SU-DHL-6 (cell line): ENCODE measurements at regions not wholly inside any gene's neighbourhood (a gene's known extent, or its start where the extent isn't known, plus 50 kb on each side); places are given as distances from the start of the nearest gene placed in this dataset.

Experiments used
- H2AFZ ChIP-seq: fragments of 200-600 bp; sonication (generic); 2 replicates; pipeline ENCODE4 v1.6.1; 2014; ENCODE audit warnings: low read depth, mild to moderate bottlenecking, moderate library complexity, mixed read lengths, antibody characterized with exemption, low read length; ENCODE audit not compliant: severe bottlenecking
- H3F3A ChIP-seq: fragments of 200-600 bp; shearing (Covaris generic); 2 replicates; pipeline ENCODE4 v1.6.0; 2016; ENCODE audit warnings: antibody characterized with exemption, mild to moderate bottlenecking; ENCODE audit not compliant: insufficient read depth
- H3K27ac ChIP-seq: fragments of 200-600 bp; sonication (generic); 2 replicates; pipeline ENCODE4 v1.5.1; 2016; ENCODE audit warnings: low read depth, mild to moderate bottlenecking, low read length, moderate library complexity, mixed read lengths
- H3K27me3 ChIP-seq: fragments of 200-600 bp; sonication (generic), shearing (Covaris generic); 2 replicates; pipeline ENCODE4 v1.6.0; 2014; ENCODE audit warnings: mild to moderate bottlenecking, low read length
- H3K36me3 ChIP-seq: fragments of 200-600 bp; sonication (generic); 2 replicates; pipeline ENCODE4 v1.6.1; 2014; ENCODE audit warnings: mild to moderate bottlenecking, low read length, mixed read lengths
- H3K4me2 ChIP-seq: fragments of 300-600, 200-600 bp; shearing (Covaris generic), sonication (generic); 2 replicates; pipeline ENCODE4 v1.6.0; 2014; ENCODE audit warnings: low read length, low read depth, mild to moderate bottlenecking; ENCODE audit not compliant: poor library complexity, severe bottlenecking
- H3K4me3 ChIP-seq: fragments of 200-600 bp; sonication (generic); 2 replicates; pipeline ENCODE4 v1.5.1; 2014; ENCODE audit warnings: antibody characterized with exemption, low read length, mild to moderate bottlenecking, mixed read lengths; ENCODE audit not compliant: insufficient read depth, poor library complexity, severe bottlenecking
- H3K79me2 ChIP-seq: fragments of 200-600 bp; sonication (generic); 2 replicates; pipeline ENCODE4 v1.6.1; 2014; ENCODE audit warnings: mild to moderate bottlenecking, low read length, moderate library complexity; ENCODE audit not compliant: insufficient read depth
- H3K9ac ChIP-seq: fragments of 200-600 bp; sonication (generic); 2 replicates; pipeline ENCODE4 v1.7.0; 2014; ENCODE audit warnings: mild to moderate bottlenecking, low read length
- H3K9me2 ChIP-seq: fragments of 200-600 bp; sonication (generic); replicated peaks from 2 replicates; pipeline ENCODE4 v1.6.1; 2014; ENCODE audit warnings: low read length; ENCODE audit not compliant: insufficient read depth
- H3K9me3 ChIP-seq: fragments of 200-600 bp; sonication (generic); 2 replicates; pipeline ENCODE4 v1.6.1; 2014; ENCODE audit warnings: low read length, mixed read lengths; ENCODE audit not compliant: insufficient read depth
- H4K20me1 ChIP-seq: fragments of 200-600 bp; sonication (generic); 2 replicates; pipeline ENCODE4 v1.6.1; 2014; ENCODE audit warnings: low read depth, mild to moderate bottlenecking, antibody characterized with exemption, low read length, moderate library complexity, mixed read lengths
- CTCF ChIP-seq: fragments of 200-600 bp; sonication (generic); IDR thresholded peaks from one replicate; pipeline ENCODE4 v1.5.1; 2017; ENCODE audit warnings: antibody characterized with exemption, mild to moderate bottlenecking, low read length, moderate library complexity; ENCODE audit not compliant: insufficient read depth, poor library complexity, severe bottlenecking
- EZH2phosphoT487 ChIP-seq: fragments of 200-600 bp; sonication (generic), shearing (Covaris generic); conservative IDR thresholded peaks from 2 replicates; pipeline ENCODE4 v1.6.1; 2018; ENCODE audit warnings: mild to moderate bottlenecking, antibody characterized with exemption, low read length, moderate library complexity, mixed read lengths

- Histone ChIP-seq H3K79me2 (no peaks in the 10 kb centered on the region), H3K9me3 (no peaks in the 10 kb centered on the region), H3K4me3 (no peak overlapping the region), H3K4me2 (no peak overlapping the region), H3K9me2 (no peaks in the 10 kb centered on the region), H4K20me1 (no peaks in the 10 kb centered on the region), H3K27ac (no peak overlapping the region), H3K36me3 (no peaks in the 10 kb centered on the region), H3F3A (no peaks in the 10 kb centered on the region), H3K9ac (no peak overlapping the region), H2AFZ (no peak overlapping the region), H3K27me3 (no peaks in the 10 kb centered on the region)
- TF ChIP-seq EZH2phosphoT487: no peak
- TF ChIP-seq CTCF: no peak
Measured at GRCh38 chr7:98475352-98475751, 74.5 kb upstream of the BAIAP2L1 start.

DNA sequence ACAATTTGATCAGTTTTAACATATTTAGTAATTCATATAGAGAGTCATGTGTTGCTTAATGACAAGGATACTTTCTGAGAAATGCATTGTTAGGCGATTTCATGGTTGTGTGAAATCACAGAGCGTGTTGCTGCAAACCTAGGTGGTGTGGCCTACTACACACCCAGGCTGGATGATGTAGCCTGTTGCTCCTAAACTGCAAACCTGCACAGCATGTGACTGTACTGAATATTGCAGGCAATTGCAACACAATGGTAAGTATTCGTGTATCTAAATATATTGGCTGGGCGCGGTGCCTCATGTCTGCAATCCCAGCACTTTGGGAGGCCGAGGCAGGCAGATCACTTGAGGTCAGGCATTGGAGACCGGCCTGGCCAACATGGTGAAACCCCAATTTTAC, 73.7 kb upstream of the BAIAP2L1 start:
- Histone ChIP-seq H3K4me3 (no peak overlapping the region), H3F3A (no peaks in the 10 kb centered on the region), H3K27ac (no peak overlapping the region), H4K20me1 (no peaks in the 10 kb centered on the region), H3K9me2 (no peaks in the 10 kb centered on the region), H3K4me2 (no peak overlapping the region), H3K9me3 (no peaks in the 10 kb centered on the region), H3K36me3 (no peaks in the 10 kb centered on the region), H3K9ac (no peak overlapping the region), H3K79me2 (no peaks in the 10 kb centered on the region), H2AFZ (no peak overlapping the region), H3K27me3 (no peaks in the 10 kb centered on the region)
- TF ChIP-seq EZH2phosphoT487: no peak
- no peak for TF ChIP-seq CTCF

DNA sequence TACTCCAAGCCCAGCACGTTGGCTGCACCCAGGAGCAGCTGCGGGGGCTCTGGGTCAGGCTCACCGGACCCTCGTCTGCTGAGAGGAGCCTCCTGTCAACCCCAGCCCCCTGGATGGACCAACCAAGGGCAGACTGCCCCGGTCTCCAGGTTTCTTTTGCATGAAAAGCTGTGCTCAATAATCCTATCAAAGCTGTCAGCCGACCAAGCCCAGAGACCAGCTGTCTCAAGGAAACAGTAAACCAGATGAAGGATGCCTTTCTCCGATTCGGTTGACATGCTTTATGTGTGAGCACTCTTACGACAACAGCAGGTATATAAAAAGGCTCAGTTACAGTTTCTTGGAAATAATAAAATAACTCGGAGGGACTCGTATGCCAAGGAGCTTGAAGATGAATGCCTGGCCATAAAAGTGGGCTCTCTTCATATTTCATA, 71.6 kb upstream of the BAIAP2L1 start:
- no peaks in the 10 kb centered on the region for H3K27me3 ChIP-seq
- H3K27ac ChIP-seq: no peak overlapping the region
- no peak overlapping the region for H3K4me2 ChIP-seq
- no peaks in the 10 kb centered on the region for H4K20me1 ChIP-seq
- H3K9me2 ChIP-seq: no peaks in the 10 kb centered on the region
- H3K4me3 ChIP-seq: no peak overlapping the region
- H3K9me3 ChIP-seq: no peaks in the 10 kb centered on the region
- no peaks in the 10 kb centered on the region for H3K36me3 ChIP-seq
- no peaks in the 10 kb centered on the region for H3F3A ChIP-seq
- no peak for TF ChIP-seq EZH2phosphoT487
- no peak for TF ChIP-seq CTCF
- H3K79me2 ChIP-seq: no peaks in the 10 kb centered on the region
- H2AFZ ChIP-seq: no peak overlapping the region
- H3K9ac ChIP-seq: no peak overlapping the region
